ENCODE measurements at regions not wholly inside any gene's neighbourhood (a gene's known extent, or its start where the extent isn't known, plus 50 kb on each side); places are given as distances from the start of the nearest gene placed in this dataset.

GRCh38 chr13:109846185-109846584 lies 59.8 kb upstream of the IRS2 start:
- 79 to 82% methylated on average over 4 of the region's 4 CpGs for WGBS, 2 donors
- TF ChIP-seq CTCF (IDR thresholded peaks at IDR 0.05; ENCODE audit: control extremely low read depth, extremely low read depth) = no peak

DNA sequence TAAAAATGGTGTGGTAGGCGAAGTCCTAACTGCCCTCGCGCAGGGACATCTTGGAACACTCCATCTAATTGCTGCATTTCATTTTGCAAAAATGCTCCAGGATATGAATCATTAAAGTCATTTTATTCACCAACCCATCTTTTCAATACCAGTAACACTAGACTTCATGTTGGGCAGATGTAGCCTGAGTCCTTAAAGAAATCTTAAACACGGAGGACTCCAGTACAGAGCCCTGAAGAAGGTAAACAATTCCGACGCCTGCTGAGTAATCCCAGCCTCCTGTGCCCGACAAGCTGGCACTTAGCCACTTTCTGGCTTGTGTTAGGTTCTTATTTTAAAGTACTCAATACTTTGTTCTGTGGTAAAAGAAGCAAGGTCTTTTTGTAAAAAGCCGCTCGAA lies 58.0 kb upstream of the IRS2 start:
- no peaks in the 10 kb centered on the region for H3K36me3 ChIP-seq (ENCODE audit: control insufficient read depth in 4 of 4, insufficient read depth in 4 of 4, low read length in 4 of 4)
- H3K9me3 ChIP-seq (ENCODE audit: control insufficient read depth in 4 of 4, insufficient read depth in 3 of 4, low read length in 3 of 4) = no peaks in the 10 kb centered on the region
- no peak overlapping the region for H3K9ac ChIP-seq (ENCODE audit: insufficient read depth in 1 of 2, low read length in 2 of 2)
- H3K27ac ChIP-seq (ENCODE audit: low read depth in 1 of 2, low read length in 1 of 2) = no peak overlapping the region
- 60 to 78% methylated on average over 9 of the region's 9 CpGs for WGBS, 2 donors
- no peaks in the 10 kb centered on the region for H3K4me1 ChIP-seq (ENCODE audit: control insufficient read depth in 5 of 5, insufficient read depth in 5 of 5, low read length in 5 of 5)
- H3K27me3 ChIP-seq (ENCODE audit: control insufficient read depth in 3 of 3, insufficient read depth in 3 of 3, low read length in 2 of 3) = peaks cover 0 to 10% (median 7%) of the 10 kb centered on the region in 3 donors
- DNase-seq (peak; percentile 32 to 73 (median 36)), ATAC-seq (ENCODE audit: insufficient read depth, low FRiP score) (no peak)
- no peak overlapping the region for H3K4me3 ChIP-seq
- TF ChIP-seq CTCF (IDR thresholded peaks at IDR 0.05; ENCODE audit: control extremely low read depth, extremely low read depth) = no peak

More at GRCh38 chr13:109846185-109846584, 59.8 kb upstream of the IRS2 start:
- Histone ChIP-seq H3K9ac (ENCODE audit: insufficient read depth in 1 of 2, low read length in 2 of 2) (no peak overlapping the region), H3K4me3 (no peak overlapping the region), H3K9me3 (ENCODE audit: control insufficient read depth in 4 of 4, insufficient read depth in 3 of 4, low read length in 3 of 4) (no peaks in the 10 kb centered on the region), H3K4me1 (ENCODE audit: control insufficient read depth in 5 of 5, insufficient read depth in 5 of 5, low read length in 5 of 5) (no peaks in the 10 kb centered on the region), H3K27ac (ENCODE audit: low read depth in 1 of 2, low read length in 1 of 2) (no peak overlapping the region), H3K27me3 (ENCODE audit: control insufficient read depth in 3 of 3, insufficient read depth in 3 of 3, low read length in 2 of 3) (peaks cover 0 to 9% (median 7%) of the 10 kb centered on the region in 3 donors), H3K36me3 (ENCODE audit: control insufficient read depth in 4 of 4, insufficient read depth in 4 of 4, low read length in 4 of 4) (no peaks in the 10 kb centered on the region)
- ATAC-seq (ENCODE audit: insufficient read depth, low FRiP score) (no peak), DNase-seq (no peak)

GRCh38 chr13:109843695-109844094 lies 57.3 kb upstream of the IRS2 start:
- Histone ChIP-seq H3K4me1 (ENCODE audit: control insufficient read depth in 5 of 5, insufficient read depth in 5 of 5, low read length in 5 of 5) (no peaks in the 10 kb centered on the region), H3K9ac (ENCODE audit: insufficient read depth in 1 of 2, low read length in 2 of 2) (no peak overlapping the region), H3K27ac (ENCODE audit: low read depth in 1 of 2, low read length in 1 of 2) (no peak overlapping the region), H3K36me3 (ENCODE audit: control insufficient read depth in 4 of 4, insufficient read depth in 4 of 4, low read length in 4 of 4) (no peaks in the 10 kb centered on the region), H3K9me3 (ENCODE audit: control insufficient read depth in 4 of 4, insufficient read depth in 3 of 4, low read length in 3 of 4) (no peaks in the 10 kb centered on the region), H3K4me3 (no peak overlapping the region), H3K27me3 (ENCODE audit: control insufficient read depth in 3 of 3, insufficient read depth in 3 of 3, low read length in 2 of 3) (peaks cover 0 to 10% (median 7%) of the 10 kb centered on the region in 3 donors)
- 89 to 94% methylated on average over 8 of the region's 8 CpGs for WGBS, 2 donors
- DNase-seq (no peak), ATAC-seq (ENCODE audit: insufficient read depth, low FRiP score) (no peak)
- TF ChIP-seq CTCF (IDR thresholded peaks at IDR 0.05; ENCODE audit: control extremely low read depth, extremely low read depth) = no peak
